ENCODE measurements at regions not wholly inside any gene's neighbourhood (a gene's known extent, or its start where the extent isn't known, plus 50 kb on each side); places are given as distances from the start of the nearest gene placed in this dataset.
"Not testable (repeated sequence)": the region's sequence is repeated elsewhere in the genome, so short reads cannot be mapped to it uniquely, and the experiment has no call there.

- intact Hi-C loops (cut with micrococcal nuclease) = no loop called here
- TF ChIP-seq MAX (IDR thresholded peaks at IDR 0.05) (no peak), JUND (IDR thresholded peaks at IDR 0.05) (no peak), ZFX (IDR thresholded peaks at IDR 0.05) (no peak), ATF3 (IDR thresholded peaks at IDR 0.05) (no peak), FOSL1 (IDR thresholded peaks at IDR 0.05; ENCODE audit: low read depth) (no peak), YY1 (IDR thresholded peaks at IDR 0.05; ENCODE audit: extremely low read depth, insufficient replicate concordance, low read depth, low read length) (no peak), ZBTB33 (IDR thresholded peaks at IDR 0.05; ENCODE audit: extremely low read depth, insufficient replicate concordance, low read length) (no peak), CBX3 (IDR thresholded peaks at IDR 0.05; ENCODE audit: low read depth) (no peak), TCF7L2 (IDR thresholded peaks at IDR 0.05; ENCODE audit: borderline replicate concordance, extremely low read depth, insufficient read depth, insufficient read length) (no peak), RAD21 (IDR thresholded peaks at IDR 0.05; ENCODE audit: low read depth) (no peak)
These were observed 336.8 kb upstream of the SASH1 start for GRCh38 chr6:148005806-148006205.

GRCh38 chr6:148010516-148010915 lies 332.1 kb upstream of the SASH1 start:
- H3K4me2 ChIP-seq (ENCODE audit: low read length); CTCF ChIA-PET; RAD21 ChIA-PET (ENCODE audit: low non-redundant PET in 1 of 2, low total read pairs in 2 of 2, uncharacterized antibody in 2 of 2, unreplicated experiment in 2 of 2); intact Hi-C loops (cut with micrococcal nuclease); H3K4me3 ChIP-seq (replicated peaks in 1 of 2; ENCODE audit: low read depth in 1 of 2, low read length in 2 of 2); POLR2A ChIA-PET; BruUV-seq (replicated peaks); H3K36me3 ChIP-seq (ENCODE audit: control insufficient read depth in 1 of 2, insufficient read depth in 2 of 2, low read length in 2 of 2); H2AFZ ChIP-seq (ENCODE audit: low read depth, low read length, poor library complexity, severe bottlenecking); H3K27me3 ChIP-seq (ENCODE audit: insufficient read depth, low read length); H3K4me1 ChIP-seq (ENCODE audit: control insufficient read depth in 1 of 2, insufficient read depth in 2 of 2, low read length in 2 of 2); ATAC-seq; H3K27ac ChIP-seq (ENCODE audit: low read depth, low read length); H3K9ac ChIP-seq (ENCODE audit: low read length); H4K20me1 ChIP-seq (ENCODE audit: insufficient read depth); DNase-seq (ENCODE audit: low read depth, low spot score); H3K9me2 ChIP-seq (ENCODE audit: insufficient read depth); H3K79me2 ChIP-seq (ENCODE audit: insufficient read depth, low read length); H3K9me3 ChIP-seq (ENCODE audit: control insufficient read depth in 1 of 2, insufficient read depth in 1 of 2, low read depth in 1 of 2, low read length in 2 of 2): not testable (repeated sequence)

More at GRCh38 chr6:148005806-148006205, 336.8 kb upstream of the SASH1 start:
- no peaks in the 10 kb centered on the region for H3K79me2 ChIP-seq (ENCODE audit: insufficient read depth, low read length)
- no peaks in the 10 kb centered on the region for H3K36me3 ChIP-seq (ENCODE audit: control insufficient read depth in 1 of 2, insufficient read depth in 2 of 2, low read length in 2 of 2)
- DNase-seq (ENCODE audit: low read depth, low spot score) = no peak
- BruUV-seq (replicated peaks) = no TSS peak
- ATAC-seq = no peak
- no peaks in the 10 kb centered on the region for H3K9me3 ChIP-seq (ENCODE audit: control insufficient read depth in 1 of 2, insufficient read depth in 1 of 2, low read depth in 1 of 2, low read length in 2 of 2)
- H3K27me3 ChIP-seq (ENCODE audit: insufficient read depth, low read length) = no peaks in the 10 kb centered on the region
- no peaks in the 10 kb centered on the region for H3K4me1 ChIP-seq (ENCODE audit: control insufficient read depth in 1 of 2, insufficient read depth in 2 of 2, low read length in 2 of 2)
- no peak overlapping the region for H2AFZ ChIP-seq (ENCODE audit: low read depth, low read length, poor library complexity, severe bottlenecking)
- no peak overlapping the region for H3K4me2 ChIP-seq (ENCODE audit: low read length)
- no peak overlapping the region for H3K27ac ChIP-seq (ENCODE audit: low read depth, low read length)
- ChIA-PET POLR2A (no interaction called here), CTCF (no interaction called here), RAD21 (ENCODE audit: low non-redundant PET in 1 of 2, low total read pairs in 2 of 2, uncharacterized antibody in 2 of 2, unreplicated experiment in 2 of 2) (no interaction called here)
- H3K9me2 ChIP-seq (ENCODE audit: insufficient read depth) = no peaks in the 10 kb centered on the region
- no peak overlapping the region for H3K9ac ChIP-seq (ENCODE audit: low read length)
- H3K4me3 ChIP-seq (replicated peaks in 1 of 2; ENCODE audit: low read depth in 1 of 2, low read length in 2 of 2) = no peak overlapping the region
- H4K20me1 ChIP-seq (ENCODE audit: insufficient read depth) = no peaks in the 10 kb centered on the region
